CD14-positive monocyte (primary cell): ENCODE measurements at regions not wholly inside any gene's neighbourhood (a gene's known extent, or its start where the extent isn't known, plus 50 kb on each side); places are given as distances from the start of the nearest gene placed in this dataset.

Experiments used
- DNase-seq, 3 donors: peaks; one replicate each; pipeline ENCODE4 v3.0.0-alpha.2; 2011 to 2022
- H2AFZ ChIP-seq: 2 replicates; pipeline ENCODE4 v1.6.0; 2012; ENCODE audit warnings: mild to moderate bottlenecking, low read depth, low read length, inconsistent platforms; ENCODE audit not compliant: insufficient read depth, poor library complexity, severe bottlenecking
- H3K27ac ChIP-seq, 2 donors: 1 replicate in 1 of 2; 2 replicates in 1 of 2; pipeline ENCODE4 v1.5.1; 2012 to 2013; ENCODE audit warnings: low read length in 2 of 2, control low read depth in 1 of 2, inconsistent platforms in 1 of 2, low read depth in 1 of 2, mild to moderate bottlenecking in 1 of 2
- H3K27me3 ChIP-seq, 2 donors: one replicate each; pipeline versions ENCODE4 v1.6.0 to v1.6.1; 2011 to 2013; ENCODE audit warnings: low read length in 2 of 2; ENCODE audit not compliant: control insufficient read depth in 2 of 2, insufficient read depth in 2 of 2
- H3K36me3 ChIP-seq, 2 donors: replicated peaks in 1 of 2; 1 replicate in 1 of 2; 2 replicates in 1 of 2; pipeline versions ENCODE4 v1.5.1 to v1.6.1; 2012 to 2013; ENCODE audit warnings: low read length in 2 of 2, control low read depth in 1 of 2, inconsistent platforms in 1 of 2, mild to moderate bottlenecking in 1 of 2; ENCODE audit not compliant: insufficient read depth in 2 of 2, control insufficient read depth in 1 of 2
- H3K4me1 ChIP-seq, 2 donors: 1 replicate in 1 of 2; 2 replicates in 1 of 2; pipeline versions ENCODE4 v1.5.1 to v1.6.1; 2012 to 2013; ENCODE audit warnings: low read length in 2 of 2, control low read depth in 1 of 2, inconsistent platforms in 1 of 2, mild to moderate bottlenecking in 1 of 2, moderate library complexity in 1 of 2; ENCODE audit not compliant: insufficient read depth in 2 of 2, control insufficient read depth in 1 of 2
- H3K4me2 ChIP-seq: replicated peaks from 2 replicates; pipeline ENCODE3; 2012; ENCODE audit warnings: low read length, moderate library complexity, mild to moderate bottlenecking; ENCODE audit not compliant: poor library complexity, severe bottlenecking; ENCODE audit errors: extremely low read depth
- H3K4me3 ChIP-seq, 3 experiments: fragments of 200-600 bp in 1 of 3; sonication (generic) in 1 of 3; replicated peaks in 1 of 3; 1 replicate in 2 of 3; 2 replicates in 1 of 3; pipeline ENCODE4 v1.5.1; 2011 to 2013; ENCODE audit warnings: low read length in 3 of 3, mild to moderate bottlenecking in 3 of 3, control low read depth in 2 of 3, low read depth in 2 of 3, inconsistent platforms in 1 of 3, moderate library complexity in 1 of 3
- H3K79me2 ChIP-seq: 2 replicates; pipeline ENCODE4 v1.6.0; 2012; ENCODE audit warnings: mild to moderate bottlenecking, control low read depth, inconsistent platforms, low read length, moderate library complexity; ENCODE audit not compliant: insufficient read depth
- H3K9ac ChIP-seq: 2 replicates; pipeline ENCODE4 v1.6.0; 2017; ENCODE audit warnings: low read length, mild to moderate bottlenecking; ENCODE audit not compliant: insufficient read depth, poor library complexity, severe bottlenecking
- H3K9me3 ChIP-seq, 2 donors: replicated peaks in 1 of 2; 1 replicate in 1 of 2; 2 replicates in 1 of 2; pipeline versions ENCODE4 v1.5.1 to v1.6.1; 2012 to 2013; ENCODE audit warnings: low read length in 2 of 2, control low read depth in 1 of 2; ENCODE audit not compliant: control insufficient read depth in 1 of 2, insufficient read depth in 1 of 2
- H4K20me1 ChIP-seq: 2 replicates; pipeline ENCODE4 v1.6.0; 2012; ENCODE audit warnings: mild to moderate bottlenecking, low read length, control low read depth, moderate library complexity; ENCODE audit not compliant: insufficient read depth
- H3K27ac Mint-ChIP-seq, 7 donors: one replicate each; pipeline ENCODE4 v1.8.0; 2020; ENCODE audit warnings: mild to moderate bottlenecking in 7 of 7, mixed read lengths in 7 of 7, moderate library complexity in 6 of 7, inconsistent platforms in 2 of 7
- H3K27me3 Mint-ChIP-seq, 3 donors: one replicate each; pipeline ENCODE4 v1.8.0; 2021 to 2022; ENCODE audit warnings: low read depth in 3 of 3, mild to moderate bottlenecking in 3 of 3, mixed read lengths in 3 of 3, moderate library complexity in 3 of 3, inconsistent platforms in 1 of 3
- H3K36me3 Mint-ChIP-seq, 2 donors: one replicate each; pipeline ENCODE4 v1.8.0; 2020; ENCODE audit warnings: mixed read lengths in 2 of 2, inconsistent platforms in 1 of 2, mild to moderate bottlenecking in 1 of 2
- H3K4me1 Mint-ChIP-seq: one replicate; pipeline ENCODE4 v1.8.0; 2020; ENCODE audit warnings: mild to moderate bottlenecking, mixed read lengths
- H3K4me3 Mint-ChIP-seq, 2 donors: one replicate each; pipeline ENCODE4 v1.8.0; 2020; ENCODE audit warnings: mild to moderate bottlenecking in 2 of 2, mixed read lengths in 2 of 2, moderate library complexity in 1 of 2
- H3K9me3 Mint-ChIP-seq, 7 donors: one replicate each; pipeline ENCODE4 v1.8.0; 2020 to 2022; ENCODE audit warnings: mixed read lengths in 7 of 7, mild to moderate bottlenecking in 6 of 7, moderate library complexity in 6 of 7, inconsistent platforms in 2 of 7
- WGBS: methylation state at CpG from one replicate; pipeline ENCODE4 v1.1.5; 2013; ENCODE audit warnings: missing lambda C conversion rate; ENCODE audit not compliant: insufficient coverage; 5-methylcytosine and 5-hydroxymethylcytosine counted together
- intact Hi-C, 2 donors: fragments of 100-400 bp; cut with micrococcal nuclease; formaldehyde crosslinking; loops; one replicate each; pipeline versions ENCODE4 v1.15.0 to v1.15.1; 2023
- TF ChIP-seq, protein P1 (sequence below): fragments of 200-600 bp; IDR thresholded peaks from one replicate; pipeline ENCODE4 v1.8.0; 2022; ENCODE audit warnings: antibody characterized with exemption, mild to moderate bottlenecking

DNA sequence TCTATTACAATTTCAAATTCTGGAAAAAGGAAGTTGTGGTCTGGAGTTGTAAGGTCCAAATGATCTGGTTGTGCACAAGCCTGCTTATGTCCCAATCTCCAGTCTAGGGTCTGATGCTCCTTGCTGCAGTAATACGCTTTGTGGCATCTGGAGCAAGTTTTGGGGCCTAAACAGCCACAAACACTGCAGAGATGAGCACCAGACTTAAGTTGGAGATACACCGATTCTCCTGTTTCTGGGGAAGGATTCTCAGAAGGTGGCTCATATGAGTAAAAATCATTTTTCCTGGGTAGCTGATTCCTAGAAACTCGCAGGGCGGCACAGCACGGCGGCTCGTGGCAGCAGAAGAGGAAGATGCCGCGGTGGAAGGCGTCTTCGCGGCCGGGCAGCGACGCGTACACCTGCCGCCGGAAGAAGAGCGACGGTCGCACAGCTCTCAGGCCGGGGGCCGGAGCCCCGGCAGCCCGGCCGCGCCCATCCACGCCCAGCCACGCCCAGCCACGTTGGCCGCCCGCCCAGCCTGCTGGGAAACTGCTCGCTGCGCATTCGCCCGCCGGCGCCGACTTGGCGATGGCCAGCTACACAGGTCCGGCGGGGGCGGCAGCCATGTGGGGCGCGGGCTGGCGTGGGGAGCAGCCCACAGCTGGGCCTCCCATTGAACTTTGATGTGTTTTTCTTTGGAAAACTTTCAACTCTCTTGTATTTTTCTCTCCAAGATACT is 129.0 kb downstream of the ASCL4 start:
- intact Hi-C loops, result no loop called here
- WGBS, result under 1% methylated on average over 43 of the region's 46 CpGs
- H3K4me1 ChIP-seq, result peaks cover 16% of the 10 kb centered on the region in 2 donors
- no peaks in the 10 kb centered on the region for H3K36me3 Mint-ChIP-seq
- H3K9me3 Mint-ChIP-seq, result no peaks in the 10 kb centered on the region
- H3K79me2 ChIP-seq, result no peaks in the 10 kb centered on the region
- H3K4me3 ChIP-seq, result peak overlapping the region in 2 of 3 experiments; percentile 4 to 70
- H3K4me2 ChIP-seq, result peak overlapping the region; percentile 82
- no peaks in the 10 kb centered on the region for H3K9me3 ChIP-seq
- TF ChIP-seq, protein P1, sequence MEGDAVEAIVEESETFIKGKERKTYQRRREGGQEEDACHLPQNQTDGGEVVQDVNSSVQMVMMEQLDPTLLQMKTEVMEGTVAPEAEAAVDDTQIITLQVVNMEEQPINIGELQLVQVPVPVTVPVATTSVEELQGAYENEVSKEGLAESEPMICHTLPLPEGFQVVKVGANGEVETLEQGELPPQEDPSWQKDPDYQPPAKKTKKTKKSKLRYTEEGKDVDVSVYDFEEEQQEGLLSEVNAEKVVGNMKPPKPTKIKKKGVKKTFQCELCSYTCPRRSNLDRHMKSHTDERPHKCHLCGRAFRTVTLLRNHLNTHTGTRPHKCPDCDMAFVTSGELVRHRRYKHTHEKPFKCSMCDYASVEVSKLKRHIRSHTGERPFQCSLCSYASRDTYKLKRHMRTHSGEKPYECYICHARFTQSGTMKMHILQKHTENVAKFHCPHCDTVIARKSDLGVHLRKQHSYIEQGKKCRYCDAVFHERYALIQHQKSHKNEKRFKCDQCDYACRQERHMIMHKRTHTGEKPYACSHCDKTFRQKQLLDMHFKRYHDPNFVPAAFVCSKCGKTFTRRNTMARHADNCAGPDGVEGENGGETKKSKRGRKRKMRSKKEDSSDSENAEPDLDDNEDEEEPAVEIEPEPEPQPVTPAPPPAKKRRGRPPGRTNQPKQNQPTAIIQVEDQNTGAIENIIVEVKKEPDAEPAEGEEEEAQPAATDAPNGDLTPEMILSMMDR, result no peak
- peaks cover 16% of the 10 kb centered on the region for H3K4me1 Mint-ChIP-seq
- no peak overlapping the region for H3K27ac ChIP-seq
- H3K9ac ChIP-seq, result peak overlapping the region; percentile 23
- H3K27ac Mint-ChIP-seq, result peak overlapping the region in 3 of 7 donors; percentile 13 to 68 (median 32)
- H3K27me3 ChIP-seq, result peaks cover 26 to 40% of the 10 kb centered on the region in 2 donors
- DNase-seq, result peak; percentile 3 to 28 (median 8)
- no peaks in the 10 kb centered on the region for H4K20me1 ChIP-seq
- H3K4me3 Mint-ChIP-seq, result peak overlapping the region; percentile 54 to 87
- H3K27me3 Mint-ChIP-seq, result peaks cover 8 to 43% (median 35%) of the 10 kb centered on the region in 3 donors
- H2AFZ ChIP-seq, result peak overlapping the region; percentile 76
- H3K36me3 ChIP-seq, result no peaks in the 10 kb centered on the region

DNA sequence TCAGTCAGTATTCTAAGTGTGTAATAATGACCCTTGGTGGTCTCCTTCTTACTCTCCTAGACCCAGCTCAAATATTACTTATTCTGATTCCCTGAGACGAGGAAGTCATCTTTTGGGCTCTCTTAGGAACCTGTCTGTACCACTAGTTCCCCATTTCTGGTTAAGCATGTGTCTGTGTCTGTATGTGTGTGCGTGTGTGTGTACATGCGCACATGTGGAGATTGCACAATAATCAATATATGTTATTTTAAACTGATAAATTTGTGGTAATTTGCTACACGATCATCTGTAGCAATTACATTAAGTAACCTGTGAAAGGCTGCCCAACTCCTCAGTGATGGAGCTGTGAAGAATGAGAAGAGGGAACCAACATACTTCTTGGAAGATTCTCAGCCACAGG is 132.2 kb downstream of the ASCL4 start:
- no CpG with 5 or more reads among the region's 4 CpGs for WGBS
- H3K79me2 ChIP-seq, result no peaks in the 10 kb centered on the region
- no peak overlapping the region for H3K27ac ChIP-seq
- H3K9ac ChIP-seq, result no peak overlapping the region
- H3K27me3 ChIP-seq, result peaks cover 26 to 34% of the 10 kb centered on the region in 2 donors
- DNase-seq, result peak in 2 of 3 donors; percentile 4 to 11
- H3K4me1 ChIP-seq, result peaks cover 16% of the 10 kb centered on the region in 2 donors
- intact Hi-C loops, result no loop called here
- Mint-ChIP-seq H3K27ac (no peak overlapping the region), H3K4me1 (peaks cover 16% of the 10 kb centered on the region), H3K36me3 (no peaks in the 10 kb centered on the region), H3K9me3 (no peaks in the 10 kb centered on the region), H3K4me3 (no peak overlapping the region), H3K27me3 (peaks cover 3 to 41% (median 37%) of the 10 kb centered on the region in 3 donors)
- no peak overlapping the region for H2AFZ ChIP-seq
- TF ChIP-seq, protein P1, result no peak
- H3K4me3 ChIP-seq, result no peak overlapping the region
- H3K9me3 ChIP-seq, result no peaks in the 10 kb centered on the region
- H3K36me3 ChIP-seq, result no peaks in the 10 kb centered on the region
- no peak overlapping the region for H3K4me2 ChIP-seq
- no peaks in the 10 kb centered on the region for H4K20me1 ChIP-seq
